IMR-90 (cell line): ENCODE measurements at regions not wholly inside any gene's neighbourhood (a gene's known extent, or its start where the extent isn't known, plus 50 kb on each side); places are given as distances from the start of the nearest gene placed in this dataset.

ENCODE experiments used
- ATAC-seq: fragments of 200-7000 bp; cut with Tn5 transposase; 2 replicates; pipeline ENCODE4 v1.9.1; 2020; ENCODE audit warnings: low read depth, mild to moderate bottlenecking, moderate library complexity
- BruUV-seq: library from RNA; stranded (reverse); fragments of 400-500 nt; replicated peaks from 2 replicates; lab custom pipeline; 2021; lab: Mats Ljungman, UMichigan
- CTCF ChIA-PET: fragments of 300-600 bp; formaldehyde crosslinking; extraction: SDS; loops from one replicate; lab custom pipeline; 2021; ENCODE audit warnings: antibody characterized with exemption; lab: Yijun Ruan, JAX
- POLR2A ChIA-PET: fragments of 300-600 bp; sonication (Branson Sonifier 250); formaldehyde crosslinking; loops from one replicate; lab custom pipeline; 2022; ENCODE audit warnings: antibody characterized with exemption; ENCODE audit not compliant: unreplicated experiment; lab: Charles Lee
- DNase-seq: peaks from one replicate; pipeline ENCODE4 v3.0.0; 2013
- H2AFZ ChIP-seq: replicated peaks from 2 replicates; pipeline ENCODE3; 2013; ENCODE audit warnings: low read length, mild to moderate bottlenecking; ENCODE audit not compliant: poor library complexity
- H2AK5ac ChIP-seq: 2 replicates; pipeline ENCODE4 v1.6.1; 2013; ENCODE audit warnings: low read depth, low read length, inconsistent platforms
- H2AK9ac ChIP-seq: replicated peaks from 2 replicates; pipeline ENCODE3; 2013; ENCODE audit warnings: mild to moderate bottlenecking, low read depth, low read length, moderate library complexity; ENCODE audit not compliant: poor library complexity
- H2BK120ac ChIP-seq: 2 replicates; pipeline ENCODE4 v1.6.1; 2013; ENCODE audit warnings: low read depth, low read length, inconsistent platforms
- H2BK15ac ChIP-seq: 3 replicates; pipeline ENCODE4 v1.6.1; 2013; ENCODE audit warnings: low read depth, low read length, inconsistent platforms
- H2BK20ac ChIP-seq: 2 replicates; pipeline ENCODE4 v1.6.1; 2013; ENCODE audit warnings: low read depth, mild to moderate bottlenecking, inconsistent platforms, low read length, moderate library complexity
- H2BK5ac ChIP-seq: 2 replicates; pipeline ENCODE4 v1.6.1; 2013; ENCODE audit warnings: mild to moderate bottlenecking, low read depth, low read length, inconsistent platforms; ENCODE audit not compliant: poor library complexity, severe bottlenecking
- H3K14ac ChIP-seq: replicated peaks from 2 replicates; pipeline ENCODE4 v1.6.1; 2013; ENCODE audit warnings: low read depth, low read length, inconsistent platforms
- H3K18ac ChIP-seq: 2 replicates; pipeline ENCODE4 v1.6.1; 2013; ENCODE audit warnings: low read depth, low read length, control low read depth
- H3K23ac ChIP-seq: 2 replicates; pipeline ENCODE4 v1.6.1; 2013; ENCODE audit warnings: low read depth, low read length, inconsistent platforms
- H3K27ac ChIP-seq: 2 replicates; pipeline ENCODE4 v1.5.1; 2013; ENCODE audit warnings: mild to moderate bottlenecking, control low read depth, low read length; ENCODE audit not compliant: insufficient read depth
- H3K27me3 ChIP-seq: 2 replicates; pipeline ENCODE4 v1.6.1; 2013; ENCODE audit warnings: low read length; ENCODE audit not compliant: control insufficient read depth, insufficient read depth
- H3K36me3 ChIP-seq: 2 replicates; pipeline ENCODE4 v1.6.1; 2013; ENCODE audit warnings: low read length, mixed read lengths; ENCODE audit not compliant: control insufficient read depth, insufficient read depth
- H3K4ac ChIP-seq: 2 replicates; pipeline ENCODE4 v1.6.1; 2013; ENCODE audit warnings: low read depth, low read length, inconsistent platforms
- H3K4me1 ChIP-seq: 2 replicates; pipeline ENCODE4 v1.6.1; 2013; ENCODE audit warnings: low read length, mixed read lengths; ENCODE audit not compliant: control insufficient read depth, insufficient read depth
- H3K4me2 ChIP-seq: 2 replicates; pipeline ENCODE4 v1.6.1; 2013; ENCODE audit warnings: low read depth, mild to moderate bottlenecking, control low read depth, low read length, moderate library complexity
- H3K4me3 ChIP-seq: 2 replicates; pipeline ENCODE4 v1.5.1; 2013; ENCODE audit warnings: low read depth, mild to moderate bottlenecking, control low read depth, low read length, moderate library complexity; ENCODE audit not compliant: insufficient read depth
- H3K56ac ChIP-seq: 2 replicates; pipeline ENCODE4 v1.6.1; 2013; ENCODE audit warnings: low read length, inconsistent platforms; ENCODE audit not compliant: insufficient read depth; ENCODE audit errors: extremely low read depth
- H3K79me1 ChIP-seq, 2 experiments: 2 replicates each; pipeline ENCODE4 v1.6.1; 2013; ENCODE audit warnings: low read length in 2 of 2, inconsistent platforms in 1 of 2, low read depth in 1 of 2
- H3K9ac ChIP-seq: 2 replicates; pipeline ENCODE4 v1.6.1; 2013; ENCODE audit warnings: low read depth, low read length, control low read depth
- H3K9me1 ChIP-seq: 2 replicates; pipeline ENCODE4 v1.6.1; 2013; ENCODE audit warnings: low read length, inconsistent platforms; ENCODE audit not compliant: insufficient read depth
- H3K9me3 ChIP-seq: 2 replicates; pipeline ENCODE4 v1.6.1; 2013; ENCODE audit warnings: low read length; ENCODE audit not compliant: control insufficient read depth, insufficient read depth
- H4K20me1 ChIP-seq: 2 replicates; pipeline ENCODE4 v1.6.1; 2013; ENCODE audit warnings: low read length, inconsistent platforms; ENCODE audit not compliant: insufficient read depth
- H4K5ac ChIP-seq: 2 replicates; pipeline ENCODE4 v1.6.1; 2013; ENCODE audit warnings: mild to moderate bottlenecking, low read depth, low read length, control low read depth
- H4K8ac ChIP-seq, 2 experiments: 2 replicates each; pipeline ENCODE4 v1.6.1; 2013; ENCODE audit warnings: low read depth in 2 of 2, low read length in 2 of 2, control low read depth in 1 of 2, inconsistent platforms in 1 of 2
- H4K91ac ChIP-seq: 2 replicates; pipeline ENCODE4 v1.6.1; 2013; ENCODE audit warnings: low read depth, low read length, inconsistent platforms; ENCODE audit not compliant: insufficient read depth
- BHLHE40 ChIP-seq: fragments of 150-350 bp; IDR thresholded peaks from 2 replicates; pipeline ENCODE4 v1.6.1; 2016; ENCODE audit warnings: mild to moderate bottlenecking, low read depth, low read length
- CEBPB ChIP-seq: IDR thresholded peaks from 2 replicates; pipeline ENCODE4 v1.6.1; 2012; ENCODE audit warnings: low read depth, low read length, improper control_type of control experiment
- CHD1 ChIP-seq: IDR thresholded peaks from 2 replicates; pipeline ENCODE4 v1.6.1; 2012; ENCODE audit warnings: low read depth, low read length, improper control_type of control experiment
- FOS ChIP-seq: fragments of 150-350 bp; IDR thresholded peaks from 2 replicates; pipeline ENCODE4 v1.6.1; 2016; ENCODE audit warnings: low read depth, low read length
- MAFK ChIP-seq: IDR thresholded peaks from 2 replicates; pipeline ENCODE4 v1.6.1; 2012; ENCODE audit warnings: low read depth, low read length, improper control_type of control experiment
- MAZ ChIP-seq: IDR thresholded peaks from 2 replicates; pipeline ENCODE4 v1.6.1; 2012; ENCODE audit warnings: low read depth, mild to moderate bottlenecking, low read length, improper control_type of control experiment, moderate library complexity, borderline replicate concordance
- MXI1 ChIP-seq: IDR thresholded peaks from 2 replicates; pipeline ENCODE4 v1.6.1; 2012; ENCODE audit warnings: low read depth, mild to moderate bottlenecking, low read length, moderate library complexity, borderline replicate concordance
- NFE2L2 ChIP-seq: fragments of 150-350 bp; IDR thresholded peaks from 2 replicates; pipeline ENCODE4 v1.6.1; 2016; ENCODE audit warnings: low read depth, mild to moderate bottlenecking, low read length
- POLR2A ChIP-seq: IDR thresholded peaks from 2 replicates; pipeline ENCODE4 v1.6.1; 2012; ENCODE audit warnings: mild to moderate bottlenecking, low read depth, low read length
- RAD21 ChIP-seq: IDR thresholded peaks from 2 replicates; pipeline ENCODE4 v1.6.1; 2012; ENCODE audit warnings: low read length, improper control_type of control experiment
- RCOR1 ChIP-seq: IDR thresholded peaks from 2 replicates; pipeline ENCODE4 v1.6.1; 2012; ENCODE audit warnings: mild to moderate bottlenecking, low read length, improper control_type of control experiment; ENCODE audit not compliant: insufficient replicate concordance
- RFX5 ChIP-seq: IDR thresholded peaks from 2 replicates; pipeline ENCODE4 v1.8.0; 2012; ENCODE audit warnings: low read depth, mild to moderate bottlenecking, low read length, moderate library complexity
- SMC3 ChIP-seq: fragments of 150-350 bp; IDR thresholded peaks from 2 replicates; pipeline ENCODE4 v1.6.1; 2016; ENCODE audit warnings: low read depth, mild to moderate bottlenecking, antibody characterized with exemption, low read length, moderate library complexity
- WGBS, 2 experiments: methylation state at CpG; one replicate each; pipeline versions ENCODE4 v1.1.5 to v1.1.7; 2013; ENCODE audit warnings: missing lambda C conversion rate in 2 of 2; ENCODE audit not compliant: insufficient read length in 1 of 2; ENCODE audit errors: extremely low coverage in 2 of 2; 5-methylcytosine and 5-hydroxymethylcytosine counted together
- dilution Hi-C: fragments of 300-500 bp; cut with HindIII; formaldehyde crosslinking; loops from one replicate; pipeline ENCODE4 v1.14.3; 2018; ENCODE audit warnings: low sequenced_read_pairs; ENCODE audit not compliant: unreplicated experiment
- in situ Hi-C: fragments of 300-500 bp; cut with MboI; formaldehyde crosslinking; loops from 3 replicates; pipeline ENCODE4 v1.14.3; 2019; ENCODE audit warnings: low sequenced_read_pairs, inconsistent platforms, mixed read lengths
- intact Hi-C: fragments of 100-400 bp; cut with micrococcal nuclease; formaldehyde crosslinking; loops from 2 replicates; pipeline ENCODE4 v1.10.0; 2022
- TF ChIP-seq, protein P1 (sequence below): fragments of 150-350 bp; IDR thresholded peaks from 2 replicates; pipeline ENCODE4 v1.6.1; 2016; ENCODE audit warnings: low read depth, mild to moderate bottlenecking, low read length, moderate library complexity, borderline replicate concordance
- TF ChIP-seq, protein P2 (sequence below): conservative IDR thresholded peaks from 2 replicates; pipeline ENCODE4 v1.5.1; 2012; ENCODE audit warnings: mild to moderate bottlenecking, low read depth, low read length, improper control_type of control experiment
- TF ChIP-seq, protein P3 (sequence below): fragments of 150-350 bp; IDR thresholded peaks from 2 replicates; pipeline ENCODE4 v1.6.1; 2017; ENCODE audit warnings: mild to moderate bottlenecking, antibody characterized with exemption, low read length, low read depth

DNA sequence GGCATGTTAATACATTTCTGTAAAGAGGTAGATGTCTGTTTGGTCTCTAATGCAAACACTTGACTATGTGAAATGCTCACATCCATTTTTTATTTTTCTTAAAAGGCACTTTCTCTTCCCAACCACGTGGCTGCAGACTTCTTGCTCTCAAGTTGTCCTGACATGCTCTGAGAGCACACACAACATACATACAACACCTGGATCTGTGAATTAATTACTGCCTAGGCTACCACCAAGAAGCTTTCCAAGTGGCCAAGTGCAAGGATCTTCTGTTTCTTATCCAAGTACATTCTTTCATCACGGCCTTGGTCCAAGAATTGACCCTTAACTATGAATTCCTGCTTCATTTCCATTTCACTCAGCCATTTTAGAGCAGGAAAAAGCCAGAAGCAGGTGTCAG lies 110.8 kb downstream of the SPRY1 start:
- TF ChIP-seq MAFK (no peak), BHLHE40 (no peak), CEBPB (no peak), RCOR1 (no peak), NFE2L2 (no peak), RAD21 (no peak), MXI1 (no peak), POLR2A (no peak), SMC3 (no peak), RFX5 (no peak), CHD1 (no peak), MAZ (no peak), FOS (no peak)
- TF ChIP-seq, protein P1, sequence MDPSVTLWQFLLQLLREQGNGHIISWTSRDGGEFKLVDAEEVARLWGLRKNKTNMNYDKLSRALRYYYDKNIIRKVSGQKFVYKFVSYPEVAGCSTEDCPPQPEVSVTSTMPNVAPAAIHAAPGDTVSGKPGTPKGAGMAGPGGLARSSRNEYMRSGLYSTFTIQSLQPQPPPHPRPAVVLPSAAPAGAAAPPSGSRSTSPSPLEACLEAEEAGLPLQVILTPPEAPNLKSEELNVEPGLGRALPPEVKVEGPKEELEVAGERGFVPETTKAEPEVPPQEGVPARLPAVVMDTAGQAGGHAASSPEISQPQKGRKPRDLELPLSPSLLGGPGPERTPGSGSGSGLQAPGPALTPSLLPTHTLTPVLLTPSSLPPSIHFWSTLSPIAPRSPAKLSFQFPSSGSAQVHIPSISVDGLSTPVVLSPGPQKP = no peak
- TF ChIP-seq, protein P2, sequence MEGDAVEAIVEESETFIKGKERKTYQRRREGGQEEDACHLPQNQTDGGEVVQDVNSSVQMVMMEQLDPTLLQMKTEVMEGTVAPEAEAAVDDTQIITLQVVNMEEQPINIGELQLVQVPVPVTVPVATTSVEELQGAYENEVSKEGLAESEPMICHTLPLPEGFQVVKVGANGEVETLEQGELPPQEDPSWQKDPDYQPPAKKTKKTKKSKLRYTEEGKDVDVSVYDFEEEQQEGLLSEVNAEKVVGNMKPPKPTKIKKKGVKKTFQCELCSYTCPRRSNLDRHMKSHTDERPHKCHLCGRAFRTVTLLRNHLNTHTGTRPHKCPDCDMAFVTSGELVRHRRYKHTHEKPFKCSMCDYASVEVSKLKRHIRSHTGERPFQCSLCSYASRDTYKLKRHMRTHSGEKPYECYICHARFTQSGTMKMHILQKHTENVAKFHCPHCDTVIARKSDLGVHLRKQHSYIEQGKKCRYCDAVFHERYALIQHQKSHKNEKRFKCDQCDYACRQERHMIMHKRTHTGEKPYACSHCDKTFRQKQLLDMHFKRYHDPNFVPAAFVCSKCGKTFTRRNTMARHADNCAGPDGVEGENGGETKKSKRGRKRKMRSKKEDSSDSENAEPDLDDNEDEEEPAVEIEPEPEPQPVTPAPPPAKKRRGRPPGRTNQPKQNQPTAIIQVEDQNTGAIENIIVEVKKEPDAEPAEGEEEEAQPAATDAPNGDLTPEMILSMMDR = no peak
- TF ChIP-seq, protein P3, sequence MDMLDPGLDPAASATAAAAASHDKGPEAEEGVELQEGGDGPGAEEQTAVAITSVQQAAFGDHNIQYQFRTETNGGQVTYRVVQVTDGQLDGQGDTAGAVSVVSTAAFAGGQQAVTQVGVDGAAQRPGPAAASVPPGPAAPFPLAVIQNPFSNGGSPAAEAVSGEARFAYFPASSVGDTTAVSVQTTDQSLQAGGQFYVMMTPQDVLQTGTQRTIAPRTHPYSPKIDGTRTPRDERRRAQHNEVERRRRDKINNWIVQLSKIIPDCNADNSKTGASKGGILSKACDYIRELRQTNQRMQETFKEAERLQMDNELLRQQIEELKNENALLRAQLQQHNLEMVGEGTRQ = no peak
- Histone ChIP-seq H3K4me2 (no peak overlapping the region), H3K4me3 (no peak overlapping the region), H2AK5ac (no peak overlapping the region; the same call in 1 of the 2 replicates), H3K79me1 (no peaks in the 10 kb centered on the region), H3K4me1 (no peaks in the 10 kb centered on the region; the same call in 1 of the 2 replicates), H2AK9ac (no peak overlapping the region), H3K36me3 (no peaks in the 10 kb centered on the region), H3K56ac (no peak overlapping the region), H2BK20ac (no peak overlapping the region), H2BK120ac (no peak overlapping the region), H2BK5ac (no peak overlapping the region), H4K91ac (no peak overlapping the region), H3K18ac (no peak overlapping the region), H4K20me1 (no peaks in the 10 kb centered on the region), H2AFZ (no peak overlapping the region), H2BK15ac (no peak overlapping the region), H3K9me1 (peaks cover 8% of the 10 kb centered on the region; the same call in 1 of the 2 replicates), H4K5ac (no peak overlapping the region), H3K27ac (no peak overlapping the region), H4K8ac (no peak overlapping the region), H3K4ac (no peak overlapping the region), H3K27me3 (no peaks in the 10 kb centered on the region), H3K14ac (no peak overlapping the region), H3K23ac (no peak overlapping the region), H3K9ac (no peak overlapping the region), H3K9me3 (no peaks in the 10 kb centered on the region)
- CTCF ChIA-PET = no interaction called here
- WGBS, 2 experiments = no CpG with 5 or more reads among the region's 2 CpGs
- no peak for ATAC-seq
- POLR2A ChIA-PET = no interaction called here
- intact Hi-C loops (no loop called here), dilution Hi-C loops (no loop called here), in situ Hi-C loops (no loop called here)
- no TSS peak for BruUV-seq
- DNase-seq = no peak
